H1 (cell line): ENCODE measurements at regions not wholly inside any gene's neighbourhood (a gene's known extent, or its start where the extent isn't known, plus 50 kb on each side); places are given as distances from the start of the nearest gene placed in this dataset.

ENCODE experiments used
- CTCF ChIA-PET: fragments of 300-600 bp; sonication (Branson Sonifier 250); formaldehyde crosslinking; loops from one replicate; lab custom pipeline; 2021; ENCODE audit not compliant: partially characterized antibody; lab: Charles Lee
- POLR2A ChIA-PET: fragments of 300-600 bp; sonication (Branson Sonifier 250); formaldehyde crosslinking; loops from one replicate; lab custom pipeline; 2021; ENCODE audit warnings: inconsistent platforms; ENCODE audit not compliant: partially characterized antibody; lab: Charles Lee
- DNase-seq, 2 experiments: peaks; one replicate each; pipeline versions ENCODE4 v3.0.0 to v3.0.0-alpha.2; 2010 to 2022; ENCODE audit warnings: low spot score in 2 of 2, low read depth in 1 of 2, mixed read lengths in 1 of 2
- FAIRE-seq: peaks from 2 replicates; lab custom pipeline; 2011; peaks lifted over from hg19 to GRCh38; lab: Jason Lieb, UNC
- H2AFZ ChIP-seq: 2 replicates; pipeline ENCODE4 v1.8.1; 2012; ENCODE audit warnings: low read length, inconsistent platforms
- H2AK5ac ChIP-seq: 2 replicates; pipeline ENCODE4 v1.6.1; 2013; ENCODE audit warnings: low read depth, low read length
- H2BK120ac ChIP-seq: replicated peaks from 2 replicates; pipeline ENCODE3; 2013; ENCODE audit warnings: low read depth, low read length, inconsistent platforms
- H2BK12ac ChIP-seq: 2 replicates; pipeline ENCODE4 v1.6.1; 2013; ENCODE audit warnings: low read depth, low read length
- H2BK15ac ChIP-seq: 2 replicates; pipeline ENCODE4 v1.6.1; 2013; ENCODE audit warnings: low read length
- H2BK20ac ChIP-seq: 2 replicates; pipeline ENCODE4 v1.6.1; 2013; ENCODE audit warnings: low read length
- H2BK5ac ChIP-seq: 2 replicates; pipeline ENCODE4 v1.6.1; 2013; ENCODE audit warnings: low read depth, low read length
- H3K14ac ChIP-seq: 2 replicates; pipeline ENCODE4 v1.6.1; 2013; ENCODE audit warnings: inconsistent platforms; ENCODE audit not compliant: insufficient read length
- H3K18ac ChIP-seq: 2 replicates; pipeline ENCODE4 v1.6.1; 2013; ENCODE audit warnings: low read length; ENCODE audit errors: extremely low read depth
- H3K23ac ChIP-seq: 2 replicates; pipeline ENCODE4 v1.6.1; 2013; ENCODE audit warnings: inconsistent platforms; ENCODE audit not compliant: insufficient read length
- H3K23me2 ChIP-seq: 2 replicates; pipeline ENCODE4 v1.6.1; 2013; ENCODE audit warnings: low read depth, low read length
- H3K27ac ChIP-seq: 2 replicates; pipeline ENCODE4 v1.6.1; 2011; ENCODE audit warnings: low read depth, low read length, inconsistent platforms
- H3K27me3 ChIP-seq, 4 experiments: replicated peaks in 1 of 4; 1 replicate in 1 of 4; 2 replicates in 3 of 4; pipeline versions ENCODE4 v1.6.1 to v1.8.1; 2011 to 2013; ENCODE audit warnings: low read length in 3 of 4, mild to moderate bottlenecking in 3 of 4, inconsistent platforms in 2 of 4, mixed read lengths in 2 of 4, moderate library complexity in 1 of 4; ENCODE audit not compliant: control insufficient read depth in 3 of 4, insufficient read depth in 3 of 4; ENCODE audit errors: extremely low read depth in 1 of 4
- H3K36me3 ChIP-seq, 4 experiments: 2 replicates each; pipeline versions ENCODE4 v1.6.1 to v1.8.1; 2011 to 2013; ENCODE audit warnings: mild to moderate bottlenecking in 4 of 4, low read length in 3 of 4, moderate library complexity in 2 of 4, control low read depth in 1 of 4, inconsistent platforms in 1 of 4; ENCODE audit not compliant: insufficient read depth in 4 of 4, control insufficient read depth in 2 of 4
- H3K4ac ChIP-seq: replicated peaks from 2 replicates; pipeline ENCODE3; 2013; ENCODE audit warnings: low read length, low read depth, mixed read lengths, inconsistent platforms; ENCODE audit not compliant: insufficient read length
- H3K4me1 ChIP-seq, 4 experiments: replicated peaks in 1 of 4; 1 replicate in 1 of 4; 2 replicates in 3 of 4; pipeline versions ENCODE4 v1.6.1 to v1.8.1; 2011 to 2013; ENCODE audit warnings: low read length in 3 of 4, inconsistent platforms in 2 of 4, mixed read lengths in 1 of 4; ENCODE audit not compliant: insufficient read depth in 4 of 4, control insufficient read depth in 3 of 4
- H3K4me2 ChIP-seq, 2 experiments: 2 replicates each; pipeline versions ENCODE4 v1.6.1 to v1.8.1; 2011 to 2013; ENCODE audit warnings: low read depth in 2 of 2, low read length in 2 of 2, control low read depth in 1 of 2, inconsistent platforms in 1 of 2, mild to moderate bottlenecking in 1 of 2; ENCODE audit not compliant: insufficient read depth in 1 of 2
- H3K4me3 ChIP-seq, 4 experiments: fragments of 200-600, 300-600 bp in 1 of 4; sonication (generic), shearing (Covaris generic), sonication (Bioruptor Twin) in 1 of 4; 2 replicates each; pipeline versions ENCODE4 v1.5.1 to v1.8.1; 2011 to 2016; ENCODE audit warnings: low read length in 4 of 4, low read depth in 3 of 4, control low read depth in 2 of 4, inconsistent platforms in 2 of 4, mild to moderate bottlenecking in 2 of 4, mixed read lengths in 1 of 4, moderate library complexity in 1 of 4; ENCODE audit not compliant: insufficient read depth in 2 of 4; ENCODE audit errors: extremely low read depth in 1 of 4
- H3K56ac ChIP-seq: replicated peaks from 2 replicates; pipeline ENCODE3; 2013; ENCODE audit warnings: low read depth, mild to moderate bottlenecking, mixed read lengths, low read length, inconsistent platforms; ENCODE audit not compliant: insufficient read length
- H3K79me1 ChIP-seq: 2 replicates; pipeline ENCODE4 v1.6.1; 2013; ENCODE audit warnings: low read depth, low read length, control low read depth
- H3K79me2 ChIP-seq, 2 experiments: 2 replicates each; pipeline versions ENCODE4 v1.6.1 to v1.8.1; 2012 to 2013; ENCODE audit warnings: low read length in 2 of 2, mild to moderate bottlenecking in 2 of 2, inconsistent platforms in 1 of 2; ENCODE audit not compliant: insufficient read depth in 2 of 2, control insufficient read depth in 1 of 2
- H3K9ac ChIP-seq, 4 experiments: replicated peaks in 1 of 4; 1 replicate in 1 of 4; 2 replicates in 3 of 4; pipeline versions ENCODE4 v1.6.1 to v1.8.1; 2011 to 2013; ENCODE audit warnings: low read depth in 3 of 4, low read length in 3 of 4, control low read depth in 2 of 4, mild to moderate bottlenecking in 2 of 4, moderate library complexity in 2 of 4, inconsistent platforms in 1 of 4; ENCODE audit errors: extremely low read depth in 1 of 4
- H3K9me3 ChIP-seq, 2 experiments: 2 replicates each; pipeline versions ENCODE4 v1.6.1 to v1.8.1; 2012 to 2013; ENCODE audit warnings: mild to moderate bottlenecking in 2 of 2, moderate library complexity in 2 of 2, control low read depth in 1 of 2, inconsistent platforms in 1 of 2, low read depth in 1 of 2, low read length in 1 of 2, mixed read lengths in 1 of 2; ENCODE audit not compliant: insufficient read depth in 2 of 2
- H4K20me1 ChIP-seq, 2 experiments: replicated peaks in 1 of 2; 2 replicates each; pipeline versions ENCODE3 to v1.8.1; 2011 to 2013; ENCODE audit warnings: inconsistent platforms in 2 of 2, low read length in 2 of 2, mild to moderate bottlenecking in 1 of 2; ENCODE audit not compliant: insufficient read depth in 2 of 2, control insufficient read depth in 1 of 2
- H4K5ac ChIP-seq: 2 replicates; pipeline ENCODE4 v1.6.1; 2013; ENCODE audit warnings: low read length, low read depth, mixed read lengths, inconsistent platforms; ENCODE audit not compliant: insufficient read length
- H4K8ac ChIP-seq: 2 replicates; pipeline ENCODE4 v1.8.0; 2013; ENCODE audit warnings: mild to moderate bottlenecking, moderate library complexity, low read length, inconsistent platforms; ENCODE audit not compliant: insufficient read depth; ENCODE audit errors: extremely low read depth
- H4K91ac ChIP-seq: replicated peaks from 2 replicates; pipeline ENCODE3; 2013; ENCODE audit warnings: low read length, mixed read lengths, inconsistent platforms; ENCODE audit not compliant: insufficient read length
- ATF3 ChIP-seq: IDR thresholded peaks from 2 replicates; pipeline ENCODE4 v1.6.1; 2011; ENCODE audit warnings: low read depth, mild to moderate bottlenecking, low read length; ENCODE audit not compliant: insufficient read depth
- BRCA1 ChIP-seq: IDR thresholded peaks from 2 replicates; pipeline ENCODE4 v1.6.1; 2012; ENCODE audit warnings: low read depth, low read length, improper control_type of control experiment
- CBX5 ChIP-seq: fragments of 300-800, 300-1000 bp; sonication (generic); IDR thresholded peaks from 2 replicates; pipeline ENCODE4 v1.7.1; 2016; ENCODE audit warnings: antibody characterized with exemption, low read length, low read depth
- CHD1 ChIP-seq: IDR thresholded peaks from 2 replicates; pipeline ENCODE4 v1.6.1; 2012; ENCODE audit warnings: low read depth, low read length, improper control_type of control experiment
- CTBP2 ChIP-seq: IDR thresholded peaks from 2 replicates; pipeline ENCODE4 v1.7.0; 2011; ENCODE audit warnings: borderline replicate concordance, mild to moderate bottlenecking, moderate library complexity, mixed read lengths, low read length; ENCODE audit not compliant: insufficient read depth, insufficient read length
- EP300 ChIP-seq, 2 experiments: IDR thresholded peaks; 1 replicate in 1 of 2; 2 replicates in 1 of 2; pipeline ENCODE4 v1.6.1; 2011 to 2012; ENCODE audit warnings: low read depth in 2 of 2, low read length in 2 of 2, mild to moderate bottlenecking in 2 of 2, borderline replicate concordance in 1 of 2, inconsistent platforms in 1 of 2, moderate library complexity in 1 of 2
- JUND ChIP-seq: IDR thresholded peaks from 2 replicates; pipeline ENCODE4 v1.6.1; 2011; ENCODE audit warnings: mild to moderate bottlenecking, improper control_type of control experiment, low read length
- KDM1A ChIP-seq: fragments of 200-600, 300-600 bp; sonication (generic); IDR thresholded peaks from 2 replicates; pipeline ENCODE4 v1.7.1; 2016; ENCODE audit warnings: mild to moderate bottlenecking, low read length, borderline replicate concordance
- MAX ChIP-seq: IDR thresholded peaks from 2 replicates; pipeline ENCODE4 v1.6.1; 2012; ENCODE audit warnings: inconsistent platforms
- NANOG ChIP-seq: IDR thresholded peaks from 2 replicates; pipeline ENCODE4 v1.6.1; 2011; ENCODE audit warnings: low read length, low read depth, mild to moderate bottlenecking, inconsistent platforms; ENCODE audit not compliant: insufficient read depth, poor library complexity, severe bottlenecking
- RBBP5 ChIP-seq: IDR thresholded peaks from 2 replicates; pipeline ENCODE4 v1.7.1; 2012; ENCODE audit warnings: low read depth, mild to moderate bottlenecking, inconsistent platforms, low read length, moderate library complexity, borderline replicate concordance
- SP2 ChIP-seq: IDR thresholded peaks from 2 replicates; pipeline ENCODE4 v1.6.1; 2012; ENCODE audit warnings: mild to moderate bottlenecking, low read length, inconsistent platforms
- TAF1 ChIP-seq: IDR thresholded peaks from 2 replicates; pipeline ENCODE4 v1.6.1; 2011; ENCODE audit warnings: mild to moderate bottlenecking, low read depth, low read length
- TEAD4 ChIP-seq: IDR thresholded peaks from 2 replicates; pipeline ENCODE4 v1.6.1; 2012; ENCODE audit warnings: low read depth, low read length, inconsistent platforms, mixed read lengths
- WGBS, 2 experiments: shearing (Covaris generic) in 1 of 2; methylation state at CpG; one replicate each; pipeline versions ENCODE4 v1.1.6 to v1.1.7; 2013 to 2015; ENCODE audit warnings: low lambda C conversion rate in 2 of 2, mixed read lengths in 2 of 2, inconsistent platforms in 1 of 2, low coverage in 1 of 2, missing lambda C conversion rate in 1 of 2; ENCODE audit not compliant: insufficient replicate concordance in 2 of 2, insufficient coverage in 1 of 2, insufficient read length in 1 of 2; ENCODE audit errors: extremely low coverage in 1 of 2, missing lambda C conversion rate in 1 of 2; 5-methylcytosine and 5-hydroxymethylcytosine counted together

GRCh38 chr1:29450591-29450990 lies 214.3 kb downstream of the PTPRU start:
- Histone ChIP-seq H2AFZ (no peak overlapping the region), H3K4ac (no peak overlapping the region), H4K20me1 (no peaks in the 10 kb centered on the region), H3K4me3 (no peak overlapping the region), H3K4me1 (peaks cover 0 to 10% (median 5%) of the 10 kb centered on the region in 4 experiments; a peak in 6 of 7 replicates), H3K79me1 (no peaks in the 10 kb centered on the region), H3K27ac (no peak overlapping the region), H4K8ac (no peak overlapping the region), H2BK15ac (no peak overlapping the region), H3K23me2 (no peaks in the 10 kb centered on the region), H2AK5ac (no peak overlapping the region), H2BK5ac (no peak overlapping the region), H3K23ac (no peak overlapping the region), H3K27me3 (no peaks in the 10 kb centered on the region), H2BK20ac (no peak overlapping the region), H3K79me2 (no peaks in the 10 kb centered on the region), H3K14ac (no peak overlapping the region), H2BK120ac (no peak overlapping the region), H3K18ac (no peak overlapping the region), H3K9me3 (no peaks in the 10 kb centered on the region), H4K5ac (no peak overlapping the region), H3K36me3 (no peaks in the 10 kb centered on the region), H3K56ac (no peak overlapping the region), H3K4me2 (no peak overlapping the region), H3K9ac (no peak overlapping the region), H2BK12ac (no peak overlapping the region; the same call in 1 of the 2 replicates), H4K91ac (no peak overlapping the region)
- DNase-seq (no peak), FAIRE-seq (no peak)
- WGBS, 2 experiments, result 87% methylated on average over 10 of the region's 10 CpGs; no CpG with 5 or more reads in 1 of the 2 experiments
- ChIA-PET POLR2A (no interaction called here), CTCF (interaction anchor here (0.7 to 1.1 kb wide), 5 partner anchors 30 to 1268 kb away, joined by 3 to 4 read pairs (median 3); no protein-coding TSS in a partner anchor)
- no peak for TF ChIP-seq CBX5
- no peak for TF ChIP-seq NANOG
- TF ChIP-seq RBBP5, result no peak
- TF ChIP-seq BRCA1, result no peak
- no peak for TF ChIP-seq ATF3
- TF ChIP-seq JUND, result no peak
- no peak for TF ChIP-seq TEAD4
- TF ChIP-seq CTBP2, result no peak
- TF ChIP-seq CHD1, result no peak
- no peak for TF ChIP-seq EP300 (IDR thresholded peaks at IDR 0.05; ENCODE audit: borderline replicate concordance in 1 of 2, low read depth in 2 of 2, low read length in 2 of 2)
- no peak for TF ChIP-seq MAX
- TF ChIP-seq TAF1, result no peak
- no peak for TF ChIP-seq KDM1A
- no peak for TF ChIP-seq SP2
